GM21528 (cell line): ENCODE measurements at regions not wholly inside any gene's neighbourhood (a gene's known extent, or its start where the extent isn't known, plus 50 kb on each side); places are given as distances from the start of the nearest gene placed in this dataset.
"Not testable (repeated sequence)": the region's sequence is repeated elsewhere in the genome, so short reads cannot be mapped to it uniquely, and the experiment has no call there.

ENCODE experiments used
- ATAC-seq: cut with Tn5 transposase; IDR thresholded peaks from one replicate; pipeline ENCODE4 v1.9.1; 2021; ENCODE audit warnings: mild to moderate bottlenecking, moderate library complexity; ENCODE audit not compliant: unreplicated experiment, low FRiP score

DNA sequence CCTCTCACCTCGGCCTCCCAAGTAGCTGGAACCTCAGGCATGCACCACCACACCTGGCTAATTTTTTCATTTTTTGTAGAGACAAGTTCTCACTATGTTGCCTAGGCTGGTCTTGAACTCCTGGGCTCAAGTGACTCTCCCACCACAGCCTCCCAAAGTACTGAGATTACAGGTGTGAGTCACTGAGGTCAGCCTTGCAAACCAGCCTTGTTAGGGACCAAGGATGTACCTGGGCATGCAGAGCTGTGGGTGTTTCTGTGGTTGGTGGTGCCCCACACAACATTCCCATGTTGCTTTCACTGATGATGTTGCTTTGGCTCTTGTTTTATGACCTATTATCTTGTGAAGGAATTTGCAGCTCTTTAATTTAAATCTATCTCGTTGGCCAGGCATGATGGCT lies 54.8 kb downstream of the OTUD1 start:
- no peak for ATAC-seq

- ATAC-seq = no peak
These were observed 57.9 kb downstream of the OTUD1 start for GRCh38 chr10:23496727-23497126.

DNA sequence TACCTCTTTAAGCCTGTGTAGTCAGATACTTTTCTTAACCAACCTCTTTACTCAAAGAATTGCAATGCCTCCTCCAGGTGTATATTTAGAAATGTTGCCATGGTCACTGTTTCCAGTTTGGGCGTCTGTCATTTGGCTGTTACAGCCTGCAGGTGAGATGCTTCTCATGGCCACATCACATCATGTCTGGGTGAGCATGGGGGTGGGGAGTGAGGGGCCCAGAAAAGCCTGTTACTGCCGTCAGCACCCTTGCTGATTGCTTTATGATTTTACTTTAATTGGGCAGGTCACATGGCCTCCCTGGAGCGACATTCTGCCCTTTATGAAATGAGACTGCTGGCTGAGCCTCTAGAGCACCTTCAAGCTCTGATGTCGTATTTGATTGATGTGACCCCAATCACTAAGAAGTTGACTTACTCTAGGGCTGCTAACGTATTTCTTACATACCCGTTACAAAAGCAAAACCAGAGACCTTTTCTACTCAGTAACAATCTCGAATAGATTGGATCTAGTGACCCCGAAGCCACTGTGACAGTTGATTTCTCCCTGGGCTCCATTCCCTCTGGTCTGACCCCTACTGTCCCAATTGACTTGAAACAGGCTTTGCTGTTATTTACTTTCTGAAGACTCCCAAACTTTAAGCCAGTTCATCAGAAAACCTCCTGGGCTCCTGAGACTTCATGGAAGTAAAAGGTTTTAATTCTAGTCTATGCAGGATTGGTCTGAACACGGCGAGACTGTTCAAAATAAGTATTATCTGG lies 60.7 kb downstream of the OTUD1 start:
- ATAC-seq = no peak

GRCh38 chr10:23505797-23506465 lies 67.1 kb downstream of the OTUD1 start:
- ATAC-seq = no peak

DNA sequence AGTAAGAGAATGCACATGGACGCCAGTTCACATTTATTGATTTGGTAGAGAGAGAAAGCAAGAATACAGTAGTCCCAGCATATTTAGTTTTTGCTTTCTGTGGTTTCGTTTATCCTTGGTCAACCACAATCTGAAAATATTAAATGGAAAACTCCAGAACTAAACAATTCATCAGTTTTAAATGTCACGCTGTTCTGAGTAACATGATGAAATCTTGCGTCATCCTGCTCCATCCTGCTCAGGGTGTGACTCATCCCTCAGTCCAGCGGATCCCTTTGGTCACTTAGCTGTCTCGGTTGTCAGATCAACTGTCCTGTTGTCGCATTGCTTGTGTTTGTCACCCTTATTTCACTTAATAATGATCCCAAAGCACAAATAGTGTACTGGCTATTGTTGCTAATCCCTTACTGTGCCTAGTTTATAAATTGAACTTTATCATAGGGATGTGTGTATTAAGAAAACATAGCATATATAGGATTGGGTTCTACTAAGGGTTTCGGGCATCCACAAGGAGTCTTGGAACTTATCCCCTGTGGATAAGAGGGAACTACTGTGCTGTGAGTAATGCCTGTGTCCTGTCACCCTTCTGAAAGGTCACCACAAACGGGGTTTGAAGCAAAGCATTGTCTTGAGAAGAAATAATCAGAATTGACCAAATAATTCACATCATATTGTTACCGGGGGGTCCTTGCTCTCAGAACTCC lies 73.6 kb downstream of the OTUD1 start:
- ATAC-seq = no peak

GRCh38 chr10:23513621-23514020 lies 74.7 kb downstream of the OTUD1 start:
- not testable (repeated sequence) for ATAC-seq

- no peak for ATAC-seq
These were observed 75.4 kb downstream of the OTUD1 start for GRCh38 chr10:23514321-23514720.

- no peak for ATAC-seq
These were observed 77.7 kb downstream of the OTUD1 start for GRCh38 chr10:23516530-23516929.

DNA sequence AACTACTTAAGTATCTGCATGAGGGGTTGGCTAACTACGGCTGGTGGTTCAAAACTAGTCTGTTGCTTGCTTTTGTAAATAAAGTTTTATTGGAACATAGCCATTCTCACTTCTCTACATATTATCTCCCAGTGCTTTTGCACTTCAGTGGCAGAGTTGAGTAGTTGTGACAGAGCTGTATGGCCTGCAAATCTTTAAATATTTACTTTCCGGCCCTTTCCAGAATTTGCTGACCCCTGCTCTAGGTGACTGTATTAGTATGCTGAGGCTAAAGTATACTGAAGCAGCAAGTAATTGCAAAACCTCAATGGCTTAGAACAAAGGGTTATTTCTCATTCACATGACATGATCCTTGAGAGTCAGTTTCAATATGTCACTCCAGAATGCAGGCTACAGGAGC lies 78.3 kb downstream of the OTUD1 start:
- no peak for ATAC-seq

- ATAC-seq = no peak
These were observed 82.9 kb downstream of the OTUD1 start for GRCh38 chr10:23521735-23522134.

DNA sequence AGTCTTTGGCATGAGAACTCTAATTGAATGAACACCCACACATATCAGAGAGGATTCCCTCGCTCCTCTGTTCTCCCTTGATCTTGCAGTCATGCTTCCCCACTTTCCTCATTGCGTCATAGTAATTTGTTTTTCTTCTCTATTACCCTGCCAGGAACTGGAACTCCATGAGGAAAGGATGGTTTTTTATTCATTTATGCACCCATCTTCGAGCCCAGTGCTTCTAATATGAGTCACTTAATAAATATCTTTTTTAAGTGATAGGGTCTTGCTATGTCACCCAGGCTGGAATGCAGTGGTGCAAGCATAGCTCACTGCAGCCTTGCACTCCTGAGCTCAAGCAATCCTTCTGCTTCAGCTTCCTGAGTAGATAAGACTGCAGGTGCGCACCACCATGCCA lies 83.5 kb downstream of the OTUD1 start:
- ATAC-seq = no peak

DNA sequence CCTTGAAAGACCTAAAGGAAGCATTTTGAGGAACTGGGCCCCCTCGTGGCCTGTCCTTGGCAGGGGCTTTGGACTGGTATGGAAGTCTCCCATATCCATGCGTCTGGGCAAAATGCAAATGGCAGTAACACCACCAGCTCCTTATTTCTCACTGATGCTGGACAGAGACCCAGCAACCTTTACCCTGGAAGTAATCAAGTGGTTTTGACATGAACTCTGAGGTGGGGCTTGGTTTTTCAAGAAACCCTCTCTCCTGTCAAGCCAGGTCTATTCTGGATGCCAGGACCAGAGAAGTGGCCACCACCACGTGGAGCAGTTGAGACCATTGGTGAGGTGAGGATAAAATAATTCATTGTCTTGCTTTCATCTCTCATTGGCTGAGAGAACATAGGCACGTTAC lies 84.4 kb downstream of the OTUD1 start:
- ATAC-seq = no peak

DNA sequence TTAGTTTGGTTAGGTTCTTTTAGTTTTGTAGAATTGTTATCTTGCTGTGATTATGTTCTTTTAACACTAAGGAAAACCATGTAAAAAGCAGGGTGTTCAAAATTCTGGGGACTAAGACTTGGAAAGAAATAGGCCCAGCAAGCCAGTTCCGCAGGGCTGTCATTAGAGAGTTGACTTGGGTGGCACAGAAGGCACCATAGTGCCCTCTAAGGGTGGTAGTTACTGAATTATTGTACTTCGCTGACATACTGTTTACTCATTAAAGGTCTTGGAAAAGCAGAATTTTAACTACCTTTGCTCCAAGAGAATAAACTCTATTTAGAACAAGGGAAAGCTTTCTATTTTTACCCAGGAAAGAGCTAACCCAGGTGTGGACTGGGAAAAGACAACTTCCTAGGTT lies 86.5 kb downstream of the OTUD1 start:
- ATAC-seq = peak; percentile 65

DNA sequence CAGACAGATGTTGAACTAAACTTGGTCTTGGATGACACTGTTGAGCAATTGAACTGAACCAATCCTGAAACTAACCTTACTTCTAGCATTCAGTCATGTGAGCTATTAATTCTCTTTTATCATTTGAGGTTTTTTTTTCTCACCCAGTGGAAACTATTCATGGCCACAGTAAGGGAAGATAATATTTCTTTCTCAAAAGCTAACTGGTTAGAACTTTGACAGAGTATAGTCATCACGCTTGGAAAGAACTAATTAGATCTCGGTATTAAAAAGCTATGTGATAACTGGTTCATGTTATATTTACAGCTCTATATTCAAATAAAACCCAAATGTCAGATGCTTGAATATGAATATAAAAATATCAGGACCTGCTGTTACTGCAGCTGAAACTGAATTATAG lies 89.5 kb downstream of the OTUD1 start:
- no peak for ATAC-seq

- no peak for ATAC-seq
These were observed 90.8 kb downstream of the OTUD1 start for GRCh38 chr10:23529625-23530024.

GRCh38 chr10:23530079-23530478 lies 91.2 kb downstream of the OTUD1 start:
- no peak for ATAC-seq

- no peak for ATAC-seq
These were observed 94.3 kb downstream of the OTUD1 start for GRCh38 chr10:23533212-23533611.

DNA sequence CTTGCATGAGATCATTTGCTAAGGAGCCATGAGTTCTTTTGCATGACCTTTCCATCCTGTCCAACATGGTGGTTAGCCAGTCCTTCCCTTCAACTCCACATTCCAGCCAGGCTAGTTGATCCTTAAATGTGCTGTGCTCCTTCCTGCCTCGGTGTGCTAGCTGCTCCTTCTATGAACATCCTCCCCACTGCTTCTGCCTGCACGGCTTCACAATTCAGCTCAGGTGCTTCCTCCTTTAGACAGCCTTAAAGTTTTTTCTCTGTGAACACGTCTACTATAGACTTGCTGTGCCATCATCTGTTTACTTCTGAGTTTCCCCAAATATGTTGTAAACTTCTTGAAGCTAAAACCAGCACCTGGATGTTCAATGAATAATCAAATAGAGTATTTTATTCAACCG lies 95.5 kb downstream of the OTUD1 start:
- ATAC-seq = no peak

DNA sequence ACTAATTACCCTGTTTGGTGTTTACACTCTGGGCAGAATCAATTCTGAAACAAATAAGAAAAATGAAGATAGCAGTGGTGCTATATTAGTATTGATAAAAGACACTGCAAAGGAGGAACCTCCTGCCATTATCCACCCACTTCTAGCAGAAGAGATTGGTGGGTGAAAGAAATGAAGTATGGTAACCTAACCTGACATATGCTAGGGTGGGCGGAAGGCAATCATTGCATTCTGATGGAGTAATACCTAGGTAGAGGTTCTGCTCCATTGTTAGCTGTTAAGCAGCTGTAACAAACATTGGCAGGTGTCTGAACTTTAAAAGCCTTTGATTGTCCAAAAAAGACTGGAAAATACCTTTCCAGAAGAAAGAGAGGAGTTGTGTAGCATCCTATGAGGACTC lies 95.9 kb downstream of the OTUD1 start:
- ATAC-seq = no peak

DNA sequence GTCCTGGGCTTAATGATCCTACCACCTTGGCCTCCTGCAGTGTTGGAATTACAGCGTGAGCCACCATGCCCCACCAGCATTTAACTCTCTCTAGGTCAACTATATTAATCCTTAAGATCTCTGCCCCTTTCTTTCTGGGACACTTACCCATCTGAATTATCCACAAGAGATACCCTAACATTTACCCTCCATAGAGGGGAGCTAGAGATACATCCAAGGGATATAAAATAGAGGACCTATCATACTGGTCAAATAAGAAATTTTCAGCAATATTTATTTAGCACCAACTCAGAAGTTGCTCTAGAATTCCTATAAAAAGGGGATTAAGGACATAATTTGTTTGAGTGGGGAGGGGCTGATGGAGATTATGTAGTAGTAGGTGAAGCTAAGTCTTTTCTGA lies 96.5 kb downstream of the OTUD1 start:
- no peak for ATAC-seq

DNA sequence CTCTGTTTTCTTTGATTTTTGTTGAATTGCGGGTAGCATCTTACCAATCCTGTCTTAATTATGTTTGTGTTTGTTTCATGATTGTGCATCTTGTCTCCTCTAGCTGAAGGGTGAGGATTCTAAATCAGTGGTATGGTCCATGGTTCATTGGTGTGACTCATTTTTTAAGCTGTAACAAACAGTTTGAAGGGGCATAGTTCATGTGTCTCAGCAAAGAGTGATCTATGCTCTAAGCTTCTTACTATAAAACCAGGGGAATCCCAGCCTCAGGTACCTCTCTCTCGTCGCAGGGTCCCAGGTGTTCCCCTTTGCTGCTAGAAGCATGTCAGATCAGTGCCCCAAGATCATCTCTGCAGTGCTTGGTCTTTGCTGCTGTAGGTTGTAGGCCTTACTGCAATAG lies 100.1 kb downstream of the OTUD1 start:
- no peak for ATAC-seq
